Ramos (cell line): ENCODE measurements at regions not wholly inside any gene's neighbourhood (a gene's known extent, or its start where the extent isn't known, plus 50 kb on each side); places are given as distances from the start of the nearest gene placed in this dataset.

ENCODE experiments used
- in situ Hi-C: fragments of 300-500 bp; cut with MboI; formaldehyde crosslinking; loops from one replicate; pipeline ENCODE4 v1.14.3; 2022; ENCODE audit warnings: low sequenced_read_pairs; ENCODE audit not compliant: unreplicated experiment

- in situ Hi-C loops, result no loop called here
Observed at GRCh38 chr6:44558832-44559251, 171.3 kb downstream of the CDC5L start.

- in situ Hi-C loops, result no loop called here
Observed at GRCh38 chr6:44559486-44560270, 172.2 kb downstream of the CDC5L start.

- in situ Hi-C loops, result no loop called here
Observed at GRCh38 chr6:44560458-44561059, 173.1 kb downstream of the CDC5L start.

GRCh38 chr6:44561060-44561623 lies 173.6 kb downstream of the CDC5L start:
- in situ Hi-C loops, result no loop called here

GRCh38 chr6:44561832-44562665 lies 174.5 kb downstream of the CDC5L start:
- in situ Hi-C loops, result no loop called here

- in situ Hi-C loops, result no loop called here
Observed at GRCh38 chr6:44563397-44563796, 175.9 kb downstream of the CDC5L start.

GRCh38 chr6:44564906-44565524 lies 177.5 kb downstream of the CDC5L start:
- in situ Hi-C loops, result no loop called here

- in situ Hi-C loops, result no loop called here
Observed at GRCh38 chr6:44567406-44567805, 179.9 kb downstream of the CDC5L start.

GRCh38 chr6:44569131-44569530 lies 181.6 kb downstream of the CDC5L start:
- in situ Hi-C loops, result no loop called here

GRCh38 chr6:44569931-44570385 lies 182.5 kb downstream of the CDC5L start:
- in situ Hi-C loops, result no loop called here

GRCh38 chr6:44571510-44571909 lies 184.0 kb downstream of the CDC5L start:
- in situ Hi-C loops, result no loop called here

GRCh38 chr6:44572346-44572745 lies 184.8 kb downstream of the CDC5L start:
- in situ Hi-C loops, result no loop called here

- in situ Hi-C loops, result no loop called here
Observed at GRCh38 chr6:44575644-44576043, 188.1 kb downstream of the CDC5L start.

- in situ Hi-C loops, result no loop called here
Observed at GRCh38 chr6:44576132-44576631, 188.7 kb downstream of the CDC5L start.

GRCh38 chr6:44580901-44581300 lies 193.4 kb downstream of the CDC5L start:
- in situ Hi-C loops, result no loop called here

- in situ Hi-C loops, result no loop called here
Observed at GRCh38 chr6:44582930-44583329, 195.4 kb downstream of the CDC5L start.

GRCh38 chr6:44590471-44590870 lies 203.0 kb downstream of the CDC5L start:
- in situ Hi-C loops, result no loop called here

GRCh38 chr6:44593539-44593944 lies 206.0 kb downstream of the CDC5L start:
- in situ Hi-C loops, result no loop called here

- in situ Hi-C loops, result no loop called here
Observed at GRCh38 chr6:44594481-44594880, 207.0 kb downstream of the CDC5L start.

- in situ Hi-C loops, result no loop called here
Observed at GRCh38 chr6:44598679-44599078, 211.2 kb downstream of the CDC5L start.
